BJ (cell line): ENCODE measurements at regions not wholly inside any gene's neighbourhood (a gene's known extent, or its start where the extent isn't known, plus 50 kb on each side); places are given as distances from the start of the nearest gene placed in this dataset.

Source experiments
- CTCF ChIA-PET: fragments of 350-600 bp; formaldehyde crosslinking; extraction: SDS; loops from one replicate; lab custom pipeline; 2021; ENCODE audit warnings: antibody characterized with exemption, inconsistent platforms; lab: Yijun Ruan, JAX
- POLR2A ChIA-PET: fragments of 300-600 bp; sonication (Branson Sonifier 250); formaldehyde crosslinking; extraction: SDS; loops from one replicate; lab custom pipeline; 2021; ENCODE audit warnings: antibody characterized with exemption; lab: Charles Lee
- DNase-seq: peaks from one replicate; pipeline ENCODE4 v3.0.0-alpha.2; 2011; ENCODE audit warnings: low read depth
- H3K27me3 ChIP-seq: 2 replicates; pipeline ENCODE4 v1.6.0; 2011; ENCODE audit warnings: low read length; ENCODE audit not compliant: control insufficient read depth, insufficient read depth
- H3K36me3 ChIP-seq: 2 replicates; pipeline ENCODE4 v1.5.1; 2011; ENCODE audit warnings: low read length; ENCODE audit not compliant: control insufficient read depth, insufficient read depth
- H3K4me3 ChIP-seq: 2 replicates; pipeline ENCODE4 v1.5.1; 2011; ENCODE audit warnings: low read depth, mild to moderate bottlenecking, control low read depth, low read length
- TF ChIP-seq, protein P1 (sequence below): IDR thresholded peaks from 2 replicates; pipeline ENCODE4 v1.5.1; 2011; ENCODE audit warnings: low read depth, mild to moderate bottlenecking, control low read depth, inconsistent platforms, low read length, moderate library complexity; ENCODE audit not compliant: insufficient read depth

DNA sequence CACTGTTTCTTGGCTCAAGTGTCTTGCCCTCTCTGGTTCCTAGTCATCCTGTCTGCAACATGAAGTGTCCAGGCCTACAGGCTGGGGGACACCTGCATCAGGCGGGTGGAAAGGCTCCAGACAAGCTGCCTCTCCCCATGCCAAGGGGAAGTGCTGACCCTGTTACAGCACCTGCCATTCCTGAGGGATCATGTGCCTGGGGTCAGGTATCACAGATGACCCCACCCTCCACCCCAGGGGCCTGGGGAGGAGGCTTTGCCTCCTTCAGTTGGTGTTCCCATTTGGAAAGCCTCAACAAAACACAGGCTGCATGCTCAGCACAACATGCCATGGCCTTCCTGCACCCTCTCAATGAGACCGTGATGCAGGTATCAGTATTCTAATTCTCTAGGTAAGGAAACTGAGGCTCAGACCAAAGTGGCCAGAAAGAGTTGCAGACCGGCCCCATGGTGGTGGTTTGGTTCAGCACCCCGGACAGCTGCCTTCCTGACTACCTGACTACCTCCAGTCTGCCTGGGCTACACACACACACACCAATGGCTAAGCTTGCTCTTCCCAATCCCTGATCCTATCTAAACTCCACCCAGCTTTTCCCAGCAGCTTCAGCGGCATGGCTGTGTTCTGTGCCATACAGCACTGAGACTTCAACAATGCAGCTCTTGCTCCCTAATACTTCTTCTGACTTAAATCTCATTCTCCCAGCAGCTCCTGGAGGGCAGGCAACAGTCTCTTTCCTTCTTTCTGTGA lies 69.7 kb upstream of the LINGO1 start:
- TF ChIP-seq, protein P1, sequence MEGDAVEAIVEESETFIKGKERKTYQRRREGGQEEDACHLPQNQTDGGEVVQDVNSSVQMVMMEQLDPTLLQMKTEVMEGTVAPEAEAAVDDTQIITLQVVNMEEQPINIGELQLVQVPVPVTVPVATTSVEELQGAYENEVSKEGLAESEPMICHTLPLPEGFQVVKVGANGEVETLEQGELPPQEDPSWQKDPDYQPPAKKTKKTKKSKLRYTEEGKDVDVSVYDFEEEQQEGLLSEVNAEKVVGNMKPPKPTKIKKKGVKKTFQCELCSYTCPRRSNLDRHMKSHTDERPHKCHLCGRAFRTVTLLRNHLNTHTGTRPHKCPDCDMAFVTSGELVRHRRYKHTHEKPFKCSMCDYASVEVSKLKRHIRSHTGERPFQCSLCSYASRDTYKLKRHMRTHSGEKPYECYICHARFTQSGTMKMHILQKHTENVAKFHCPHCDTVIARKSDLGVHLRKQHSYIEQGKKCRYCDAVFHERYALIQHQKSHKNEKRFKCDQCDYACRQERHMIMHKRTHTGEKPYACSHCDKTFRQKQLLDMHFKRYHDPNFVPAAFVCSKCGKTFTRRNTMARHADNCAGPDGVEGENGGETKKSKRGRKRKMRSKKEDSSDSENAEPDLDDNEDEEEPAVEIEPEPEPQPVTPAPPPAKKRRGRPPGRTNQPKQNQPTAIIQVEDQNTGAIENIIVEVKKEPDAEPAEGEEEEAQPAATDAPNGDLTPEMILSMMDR = no peak
- no peak overlapping the region for H3K4me3 ChIP-seq
- ChIA-PET POLR2A (no interaction called here), CTCF (interaction anchor here (1.6 to 1.8 kb wide), 2 partner anchors 10 to 69 kb away, joined by 5 read pairs; no protein-coding TSS in a partner anchor)
- no peaks in the 10 kb centered on the region for H3K36me3 ChIP-seq
- peaks cover 1% of the 10 kb centered on the region for H3K27me3 ChIP-seq
- DNase-seq = no peak

DNA sequence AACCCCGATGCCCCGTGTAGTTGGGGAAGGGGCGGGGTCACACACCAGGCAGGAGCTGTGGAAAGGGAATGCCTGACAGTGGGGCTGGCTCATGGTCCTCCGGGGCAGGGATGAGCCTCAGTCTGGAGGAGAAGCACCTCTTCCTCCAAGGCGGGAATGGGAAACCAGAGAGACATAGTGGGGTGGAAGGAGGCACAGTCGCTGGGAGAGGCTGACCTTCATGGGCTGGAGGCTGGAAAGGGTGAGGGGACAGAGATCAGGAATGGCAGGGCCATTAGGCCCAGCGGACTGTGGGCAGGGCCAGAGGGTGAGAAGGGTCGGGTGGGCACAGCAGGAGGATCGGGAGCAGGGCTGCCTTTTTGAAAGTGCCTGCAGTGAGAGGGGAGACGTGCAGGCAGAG lies 65.8 kb upstream of the LINGO1 start:
- POLR2A ChIA-PET = no interaction called here
- Histone ChIP-seq H3K36me3 (no peaks in the 10 kb centered on the region), H3K27me3 (peaks cover 4% of the 10 kb centered on the region), H3K4me3 (no peak overlapping the region)
- CTCF ChIA-PET = no interaction called here
- no peak for DNase-seq
- TF ChIP-seq, protein P1 = no peak

DNA sequence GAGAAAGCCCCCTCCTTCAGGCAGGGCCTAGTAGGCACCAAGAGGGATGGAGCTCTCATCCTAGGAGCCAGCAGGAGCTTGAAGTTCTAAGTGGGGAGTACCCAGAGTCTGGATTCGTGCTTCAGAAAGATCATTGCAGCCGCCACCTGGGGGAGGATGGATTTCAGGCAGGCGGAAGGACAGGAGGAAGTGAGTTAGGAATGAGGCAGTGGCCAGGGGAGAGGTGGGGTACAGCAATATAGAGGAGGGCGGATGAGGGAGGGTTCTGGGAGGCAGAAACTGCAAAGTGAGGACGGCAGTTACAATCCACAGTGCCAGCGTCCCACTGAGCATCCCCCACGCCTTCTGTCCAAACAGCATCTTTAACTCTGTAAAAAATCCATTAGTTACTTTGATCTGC lies 65.2 kb upstream of the LINGO1 start:
- DNase-seq = no peak
- no peaks in the 10 kb centered on the region for H3K36me3 ChIP-seq
- TF ChIP-seq, protein P1 = no peak
- no peak overlapping the region for H3K4me3 ChIP-seq
- ChIA-PET POLR2A (no interaction called here), CTCF (no interaction called here)
- H3K27me3 ChIP-seq = peaks cover 3% of the 10 kb centered on the region

DNA sequence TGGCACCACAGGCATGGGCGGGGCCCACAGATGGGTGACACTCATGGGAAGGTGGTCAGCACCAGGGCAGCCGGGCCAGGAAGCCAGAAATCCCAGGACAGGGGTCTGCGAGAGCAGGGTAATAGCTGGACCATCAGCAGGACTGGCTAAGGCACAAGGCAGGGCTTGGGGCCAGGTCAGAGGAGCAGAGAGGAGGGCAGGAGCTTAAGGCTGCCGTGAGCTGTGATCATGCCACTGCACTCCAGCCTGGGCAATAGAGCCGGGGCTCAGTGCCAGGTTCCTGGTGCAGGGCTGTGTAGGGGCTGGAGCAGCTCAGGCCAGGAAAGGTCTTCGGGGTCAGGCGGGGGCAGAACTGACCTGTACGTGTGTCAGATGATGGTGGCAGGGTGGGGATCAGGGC lies 64.2 kb upstream of the LINGO1 start:
- no peak for DNase-seq
- H3K27me3 ChIP-seq = peaks cover 4% of the 10 kb centered on the region
- TF ChIP-seq, protein P1 = no peak
- H3K4me3 ChIP-seq = no peak overlapping the region
- no peaks in the 10 kb centered on the region for H3K36me3 ChIP-seq
- CTCF ChIA-PET = no interaction called here
- POLR2A ChIA-PET = no interaction called here

DNA sequence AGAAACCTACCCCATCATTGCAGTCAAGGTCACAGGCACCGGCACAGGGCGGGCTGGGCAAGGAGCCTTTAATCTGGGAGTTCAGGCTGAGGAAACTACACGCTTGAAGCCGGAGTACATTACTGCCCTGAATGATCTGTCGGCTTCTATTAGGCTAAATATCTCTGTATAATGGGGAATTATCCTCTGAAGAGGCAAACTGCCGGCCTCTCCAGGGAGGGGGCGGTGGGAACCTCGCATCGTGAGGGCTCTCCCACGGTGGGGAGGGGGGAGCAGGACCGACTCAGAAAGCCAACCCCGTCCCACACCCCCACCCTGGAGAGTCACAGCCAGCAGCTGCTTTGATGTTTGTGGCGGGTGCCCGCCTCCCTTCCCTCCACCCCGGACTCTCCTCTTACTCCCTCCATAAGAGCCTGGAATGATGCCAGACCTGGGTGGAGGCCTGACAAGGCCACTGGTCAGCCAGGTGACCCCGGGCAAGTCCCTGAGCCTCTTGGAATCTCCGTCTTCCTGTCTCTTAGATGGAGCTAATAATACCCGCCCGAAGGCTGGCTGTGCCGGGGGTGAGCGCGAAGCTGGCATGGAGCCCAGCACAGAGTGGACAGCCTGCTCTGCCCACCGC lies 63.4 kb upstream of the LINGO1 start:
- CTCF ChIA-PET = no interaction called here
- H3K27me3 ChIP-seq = peaks cover 5% of the 10 kb centered on the region
- POLR2A ChIA-PET = no interaction called here

More for the DNA sequence above, 63.4 kb upstream of the LINGO1 start:
- no peaks in the 10 kb centered on the region for H3K36me3 ChIP-seq
- no peak for DNase-seq
- H3K4me3 ChIP-seq = no peak overlapping the region
- TF ChIP-seq, protein P1 = no peak
